HG02943 (cell line): ENCODE measurements at regions not wholly inside any gene's neighbourhood (a gene's known extent, or its start where the extent isn't known, plus 50 kb on each side); places are given as distances from the start of the nearest gene placed in this dataset.

Source experiments
- ATAC-seq: cut with Tn5 transposase; IDR thresholded peaks from one replicate; pipeline ENCODE4 v1.9.1; 2021; ENCODE audit warnings: mild to moderate bottlenecking, low read depth, moderate library complexity; ENCODE audit not compliant: unreplicated experiment

- peak; percentile 72 for ATAC-seq
These were observed 401.2 kb downstream of the GALR1 start for GRCh38 chr18:77650799-77651385.

GRCh38 chr18:77651441-77651840, 401.8 kb downstream of the GALR1 start:
- ATAC-seq: no peak

DNA sequence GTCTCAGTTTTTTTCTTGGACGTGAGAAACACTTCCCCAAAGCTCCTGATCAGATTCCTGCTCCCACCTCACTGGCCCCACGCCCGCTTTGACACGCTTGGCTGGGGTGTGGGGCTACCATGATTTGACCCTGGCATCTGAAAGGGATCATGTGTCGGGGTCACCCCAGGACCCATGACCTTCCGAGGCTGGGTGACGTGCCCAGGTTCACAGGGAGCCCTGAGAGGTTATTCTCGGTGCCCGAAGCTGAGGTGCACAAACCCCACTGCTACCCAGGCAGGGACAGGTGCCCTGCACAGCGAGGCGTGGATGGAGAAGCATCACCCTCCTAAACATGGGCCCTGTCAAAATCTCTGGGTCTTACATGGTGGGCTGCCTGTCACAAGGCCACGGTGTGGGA, 404.1 kb downstream of the GALR1 start:
- no peak for ATAC-seq

DNA sequence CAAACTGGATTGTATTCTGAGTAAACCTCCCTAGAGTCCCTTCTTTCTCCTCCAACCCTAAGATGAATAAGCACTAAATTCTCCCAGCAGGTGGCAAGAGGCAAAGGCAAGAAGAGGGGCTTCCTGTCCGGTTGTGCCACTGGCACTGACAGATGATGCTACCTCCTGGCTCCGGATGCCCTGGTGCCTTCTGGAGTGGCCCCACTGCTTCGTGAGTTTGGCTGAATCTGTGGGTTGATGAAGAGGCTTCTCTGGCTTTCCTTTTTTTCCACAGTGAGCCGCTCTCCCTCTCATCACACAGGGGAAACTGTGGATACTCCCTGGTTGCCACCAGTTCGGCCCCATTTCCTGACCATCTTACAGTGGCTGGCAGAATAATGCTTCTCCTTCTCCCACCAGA, 404.7 kb downstream of the GALR1 start:
- no peak for ATAC-seq

- ATAC-seq: no peak
These were observed 408.1 kb downstream of the GALR1 start for GRCh38 chr18:77657651-77658298.

- ATAC-seq: no peak
These were observed 408.6 kb downstream of the GALR1 start for GRCh38 chr18:77658299-77658662.

- ATAC-seq: no peak
These were observed 409.3 kb downstream of the GALR1 start for GRCh38 chr18:77658751-77659448.

DNA sequence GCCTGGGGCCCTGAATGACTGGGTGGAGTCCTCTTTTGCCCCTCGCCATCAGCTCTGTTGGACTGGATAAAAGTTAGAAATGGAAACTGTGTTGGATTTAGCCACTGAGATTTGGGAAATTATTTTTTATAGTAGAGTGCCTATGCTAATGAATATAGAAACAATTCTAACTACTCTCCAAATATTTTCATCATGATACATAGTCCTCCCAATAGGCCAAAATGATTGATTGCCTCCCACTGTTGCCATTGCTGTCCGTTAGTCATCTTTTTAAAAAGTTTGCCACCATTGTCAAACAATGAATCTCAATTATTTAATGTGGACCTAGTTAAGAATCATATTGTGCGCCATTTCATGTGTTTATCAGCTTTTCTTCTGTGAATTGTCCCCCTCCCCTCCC, 417.0 kb downstream of the GALR1 start:
- ATAC-seq: no peak

GRCh38 chr18:77668219-77668618, 418.6 kb downstream of the GALR1 start:
- no peak for ATAC-seq

DNA sequence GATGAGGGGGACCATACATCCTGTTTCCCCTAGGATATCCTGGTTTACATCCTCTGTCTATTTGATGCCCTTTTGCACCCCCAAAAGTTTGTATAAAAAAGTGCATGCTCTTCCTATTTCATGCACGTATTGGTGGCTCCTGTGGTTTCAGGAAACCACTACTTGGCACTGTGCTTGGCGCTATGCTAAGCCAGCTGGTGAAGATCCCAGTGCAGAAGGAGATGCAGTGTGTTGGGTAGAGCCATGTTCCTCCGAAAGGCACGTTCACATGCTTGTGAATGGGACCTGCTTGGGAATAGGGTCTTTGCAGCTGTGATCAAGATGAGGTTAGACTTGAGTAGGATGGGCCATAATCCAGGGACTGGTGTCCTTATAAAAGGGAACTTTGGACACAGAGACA, 419.7 kb downstream of the GALR1 start:
- no peak for ATAC-seq

GRCh38 chr18:77671456-77672167, 422.0 kb downstream of the GALR1 start:
- no peak for ATAC-seq

DNA sequence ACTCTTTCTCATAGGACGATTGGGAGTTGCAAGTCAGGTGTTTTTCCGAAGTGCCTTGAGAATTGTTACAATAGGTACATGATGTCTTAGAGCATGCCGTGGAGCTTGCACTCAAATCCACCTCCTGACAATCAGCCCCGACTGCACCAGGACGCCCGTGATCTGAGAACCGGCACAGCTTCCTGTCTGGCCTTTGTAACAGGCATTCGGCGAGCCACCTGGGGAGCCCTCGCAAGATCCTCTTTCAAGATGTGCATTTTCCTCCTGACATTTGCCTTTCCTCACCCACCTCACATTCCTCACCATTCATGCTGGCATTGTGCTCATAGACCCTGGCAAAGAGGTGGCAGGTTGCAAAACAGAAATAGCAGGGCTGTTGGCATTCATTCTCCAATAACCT, 427.3 kb downstream of the GALR1 start:
- ATAC-seq: no peak

DNA sequence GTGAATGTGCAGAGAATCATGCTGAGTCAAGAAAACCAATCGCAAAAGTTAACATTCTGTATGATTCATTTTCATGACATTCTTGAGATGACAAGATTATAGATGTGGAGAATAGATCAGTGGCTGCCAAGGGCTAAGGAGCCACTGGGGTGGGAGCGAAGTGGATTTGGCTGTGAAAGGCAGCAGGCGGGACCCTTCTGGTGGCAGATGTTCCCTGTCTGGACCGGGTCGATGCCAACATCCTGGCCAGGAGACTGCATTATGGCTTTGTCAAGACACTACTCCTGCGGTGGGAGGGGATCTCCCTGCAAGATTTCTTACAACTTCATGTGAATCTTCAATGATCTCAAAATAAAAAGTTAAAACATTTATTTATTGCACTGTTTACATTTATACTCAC, 427.9 kb downstream of the GALR1 start:
- ATAC-seq: no peak

DNA sequence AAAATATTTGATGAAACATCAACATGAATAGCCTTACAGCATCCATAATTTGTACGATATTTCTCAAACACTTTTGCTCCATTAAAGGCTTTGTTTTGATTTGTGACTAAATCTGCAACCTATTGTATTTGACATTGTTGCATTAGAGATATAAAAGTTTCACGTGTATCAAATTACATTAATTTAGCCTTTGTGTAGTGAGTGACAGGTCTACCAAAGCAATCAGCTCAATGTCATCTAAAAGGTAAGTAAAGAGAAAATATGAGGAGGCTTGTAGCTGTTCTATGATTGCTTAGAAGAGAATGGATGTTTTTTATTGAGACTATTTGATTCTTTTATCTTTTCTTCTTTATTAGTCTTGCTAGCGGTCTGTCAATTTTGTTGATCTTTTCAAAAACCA, 430.2 kb downstream of the GALR1 start:
- ATAC-seq: no peak

GRCh38 chr18:77700051-77700450, 450.4 kb downstream of the GALR1 start:
- ATAC-seq: no peak

GRCh38 chr18:77701977-77702376, 452.3 kb downstream of the GALR1 start:
- no peak for ATAC-seq

GRCh38 chr18:77702686-77703085, 453.0 kb downstream of the GALR1 start:
- no peak for ATAC-seq

DNA sequence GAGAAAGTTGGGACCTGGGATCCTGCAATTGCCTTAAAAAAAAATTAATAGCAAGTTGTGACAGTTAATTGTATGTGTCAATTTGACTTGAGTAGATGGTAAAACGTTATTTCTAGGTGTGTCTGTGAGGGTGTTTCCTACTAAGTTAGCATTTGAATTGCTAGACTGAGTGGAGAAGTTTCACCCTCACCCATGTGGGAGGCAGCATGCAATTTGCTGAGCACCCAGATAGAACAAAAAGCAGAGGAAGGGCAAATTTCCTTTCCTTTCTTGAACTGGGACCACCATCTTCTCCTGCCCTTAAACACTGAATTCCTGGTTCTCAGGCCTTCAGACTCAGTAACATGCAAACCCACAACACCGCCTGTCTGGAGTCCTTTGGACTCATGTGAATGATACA, 455.7 kb downstream of the GALR1 start:
- no peak for ATAC-seq

GRCh38 chr18:77708826-77709506, 459.3 kb downstream of the GALR1 start:
- peak; percentile 81 for ATAC-seq

- ATAC-seq: no peak
These were observed 461.4 kb downstream of the GALR1 start for GRCh38 chr18:77711096-77711495.

- ATAC-seq: no peak
These were observed 465.1 kb downstream of the GALR1 start for GRCh38 chr18:77714716-77715115.
